ENCODE measurements at regions not wholly inside any gene's neighbourhood (a gene's known extent, or its start where the extent isn't known, plus 50 kb on each side); places are given as distances from the start of the nearest gene placed in this dataset.
"Not testable (repeated sequence)": the region's sequence is repeated elsewhere in the genome, so short reads cannot be mapped to it uniquely, and the experiment has no call there.

GRCh38 chr18:47679864-47680263, 250.6 kb downstream of the SMAD2 start:
- no peak for DNase-seq (ENCODE audit: low spot score)

GRCh38 chr18:47677952-47678351, 252.5 kb downstream of the SMAD2 start:
- no peak for DNase-seq (ENCODE audit: low spot score)

GRCh38 chr18:47669815-47670214, 260.6 kb downstream of the SMAD2 start:
- no peak for DNase-seq (ENCODE audit: low spot score)

- DNase-seq (ENCODE audit: low spot score), result no peak
These were observed 272.0 kb downstream of the SMAD2 start for GRCh38 chr18:47658498-47658897.

GRCh38 chr18:47654988-47655387, 275.5 kb downstream of the SMAD2 start:
- no peak for DNase-seq (ENCODE audit: low spot score)

- DNase-seq (ENCODE audit: low spot score), result no peak
These were observed 285.6 kb downstream of the SMAD2 start for GRCh38 chr18:47644896-47645295.

GRCh38 chr18:47637551-47637950, 292.9 kb downstream of the SMAD2 start:
- not testable (repeated sequence) for DNase-seq (ENCODE audit: low spot score)

- DNase-seq (ENCODE audit: low spot score), result no peak
These were observed 295.0 kb downstream of the SMAD2 start for GRCh38 chr18:47635416-47635815.

- DNase-seq (ENCODE audit: low spot score), result no peak
These were observed 297.4 kb downstream of the SMAD2 start for GRCh38 chr18:47632970-47633635.

- DNase-seq (ENCODE audit: low spot score), result no peak
These were observed 301.6 kb downstream of the SMAD2 start for GRCh38 chr18:47628893-47629292.

GRCh38 chr18:47628240-47628781, 302.1 kb downstream of the SMAD2 start:
- DNase-seq (ENCODE audit: low spot score), result no peak

- no peak for DNase-seq (ENCODE audit: low spot score)
These were observed 303.4 kb downstream of the SMAD2 start for GRCh38 chr18:47627030-47627429.

- no peak for DNase-seq (ENCODE audit: low spot score)
These were observed 310.5 kb downstream of the SMAD2 start for GRCh38 chr18:47619771-47620448.

GRCh38 chr18:47618758-47619157, 311.7 kb downstream of the SMAD2 start:
- DNase-seq (ENCODE audit: low spot score), result no peak

- DNase-seq (ENCODE audit: low spot score), result no peak
These were observed 315.4 kb downstream of the SMAD2 start for GRCh38 chr18:47615043-47615442.

- DNase-seq (ENCODE audit: low spot score), result no peak
These were observed 316.5 kb downstream of the SMAD2 start for GRCh38 chr18:47613929-47614328.

- DNase-seq (ENCODE audit: low spot score), result no peak
These were observed 318.8 kb downstream of the SMAD2 start for GRCh38 chr18:47611649-47612048.

GRCh38 chr18:47606526-47606925, 323.9 kb downstream of the SMAD2 start:
- no peak for DNase-seq (ENCODE audit: low spot score)

- DNase-seq (ENCODE audit: low spot score), result no peak
These were observed 325.4 kb downstream of the SMAD2 start for GRCh38 chr18:47605093-47605492.

- no peak for DNase-seq (ENCODE audit: low spot score)
These were observed 326.4 kb downstream of the SMAD2 start for GRCh38 chr18:47604021-47604420.

- no peak for DNase-seq (ENCODE audit: low spot score)
These were observed 327.3 kb downstream of the SMAD2 start for GRCh38 chr18:47603158-47603557.

- DNase-seq (ENCODE audit: low spot score), result no peak
These were observed 328.1 kb downstream of the SMAD2 start for GRCh38 chr18:47602273-47602897.
